GM12878 (cell line): ENCODE measurements at regions not wholly inside any gene's neighbourhood (a gene's known extent, or its start where the extent isn't known, plus 50 kb on each side); places are given as distances from the start of the nearest gene placed in this dataset.
"Not testable (repeated sequence)": the region's sequence is repeated elsewhere in the genome, so short reads cannot be mapped to it uniquely, and the experiment has no call there.

Experiments
- ATAC-seq: fragments of 200-7000 bp; cut with Tn5 transposase; 3 replicates; pipeline ENCODE4 v1.9.1; 2020; ENCODE audit warnings: mild to moderate bottlenecking, moderate library complexity
- BruUV-seq: library from RNA; stranded (reverse); fragments of 400-500 nt; replicated peaks from 2 replicates; lab custom pipeline; 2021; lab: Mats Ljungman, UMichigan
- CTCF ChIA-PET: fragments of 300-600 bp; sonication (Branson Sonifier 250); formaldehyde crosslinking; extraction: SDS; loops from one replicate; lab custom pipeline; 2021; ENCODE audit warnings: inconsistent platforms; lab: Yijun Ruan, JAX
- POLR2A ChIA-PET: fragments of 350-600 bp; formaldehyde crosslinking; extraction: SDS; loops from one replicate; lab custom pipeline; 2021; ENCODE audit warnings: inconsistent platforms; lab: Charles Lee
- RAD21 ChIA-PET: fragments of 300-600 bp; sonication (Branson Sonifier 250); formaldehyde crosslinking; loops from one replicate; lab custom pipeline; 2023; ENCODE audit warnings: antibody characterized with exemption; ENCODE audit not compliant: unreplicated experiment; lab: Charles Lee
- SMC1A ChIA-PET: fragments of 300-600 bp; sonication (Branson Sonifier 250); formaldehyde crosslinking; loops from one replicate; lab custom pipeline; 2023; ENCODE audit not compliant: unreplicated experiment, uncharacterized antibody; lab: Charles Lee
- DNase-seq: peaks from one replicate; pipeline ENCODE4 v3.0.0-alpha.2; 2011; ENCODE audit warnings: low read depth, low spot score
- FAIRE-seq: peaks from 3 replicates; lab custom pipeline; 2011; peaks lifted over from hg19 to GRCh38; lab: Jason Lieb, UNC
- H2AFZ ChIP-seq: 2 replicates; pipeline ENCODE4 v1.6.0; 2011; ENCODE audit warnings: low read depth, low read length, control low read depth; ENCODE audit not compliant: control insufficient read depth
- H3K27ac ChIP-seq: 2 replicates; pipeline ENCODE4 v1.5.1; 2011; ENCODE audit warnings: control low read depth; ENCODE audit not compliant: control insufficient read depth, insufficient read depth
- H3K27me3 ChIP-seq, 2 experiments: replicated peaks in 1 of 2; 2 replicates each; pipeline versions ENCODE4 v1.6.0 to v1.6.1; 2011; ENCODE audit warnings: low read length in 1 of 2; ENCODE audit not compliant: control insufficient read depth in 2 of 2, insufficient read depth in 2 of 2
- H3K36me3 ChIP-seq, 2 experiments: 2 replicates each; pipeline ENCODE4 v1.5.1; 2011; ENCODE audit warnings: low read length in 1 of 2; ENCODE audit not compliant: control insufficient read depth in 2 of 2, insufficient read depth in 2 of 2
- H3K4me1 ChIP-seq: 2 replicates; pipeline ENCODE4 v1.6.1; 2011; ENCODE audit warnings: mild to moderate bottlenecking, low read length, moderate library complexity, mixed read lengths; ENCODE audit not compliant: control insufficient read depth, insufficient read depth
- H3K4me2 ChIP-seq: 2 replicates; pipeline ENCODE4 v1.6.0; 2011; ENCODE audit warnings: control low read depth; ENCODE audit not compliant: control insufficient read depth, insufficient read depth
- H3K4me3 ChIP-seq: fragments of 200-600 bp; sonication (generic); 2 replicates; pipeline ENCODE4 v1.5.1; 2016
- H3K79me2 ChIP-seq: 2 replicates; pipeline ENCODE4 v1.6.0; 2011; ENCODE audit warnings: low read length; ENCODE audit not compliant: control insufficient read depth, insufficient read depth
- H3K9ac ChIP-seq: 2 replicates; pipeline ENCODE4 v1.8.0; 2011; ENCODE audit warnings: low read length, control low read depth, mixed read lengths; ENCODE audit not compliant: control insufficient read depth, insufficient read depth
- H3K9me3 ChIP-seq: replicated peaks from 3 replicates; pipeline ENCODE4 v1.5.1; 2011; ENCODE audit warnings: mild to moderate bottlenecking, low read length; ENCODE audit not compliant: control insufficient read depth, insufficient read depth
- H4K20me1 ChIP-seq: 2 replicates; pipeline ENCODE4 v1.6.0; 2011; ENCODE audit not compliant: control insufficient read depth, insufficient read depth
- HDAC6 ChIP-seq: fragments of 200-600 bp; sonication (generic); IDR thresholded peaks from one replicate; pipeline ENCODE4 v1.8.0; 2017; ENCODE audit warnings: antibody characterized with exemption; ENCODE audit not compliant: unreplicated experiment
- KAT2A ChIP-seq: conservative IDR thresholded peaks from 2 replicates; pipeline ENCODE4 v1.6.1; 2011; ENCODE audit warnings: low read depth, low read length; ENCODE audit not compliant: control insufficient read depth
- NR2C1 ChIP-seq: fragments of 450-650 bp; IDR thresholded peaks from 2 replicates; pipeline ENCODE4 v1.6.1; 2017; ENCODE audit warnings: antibody characterized with exemption, mild to moderate bottlenecking, moderate library complexity
- TBL1XR1 ChIP-seq: IDR thresholded peaks from 2 replicates; pipeline ENCODE4 v1.6.1; 2012; ENCODE audit warnings: low read depth, low read length, improper control_type of control experiment
- WGBS: methylation state at CpG from one replicate; pipeline ENCODE4 v1.1.6; 2016; ENCODE audit warnings: low lambda C conversion rate; ENCODE audit not compliant: insufficient replicate concordance, insufficient coverage; ENCODE audit errors: missing lambda C conversion rate; 5-methylcytosine and 5-hydroxymethylcytosine counted together
- in situ Hi-C: fragments of 300-500 bp; cut with MboI; formaldehyde crosslinking; loops from 9 replicates; pipeline ENCODE4 v1.14.3; 2018; ENCODE audit warnings: mixed read lengths
- intact Hi-C: fragments of 100-400 bp; cut with micrococcal nuclease; formaldehyde crosslinking; loops from one replicate; pipeline ENCODE4 v1.14.2; 2022; ENCODE audit not compliant: unreplicated experiment
- TF ChIP-seq, protein P1 (sequence below): fragments of 450-650 bp; IDR thresholded peaks from 2 replicates; pipeline ENCODE4 v1.6.1; 2017; ENCODE audit warnings: low read depth, mild to moderate bottlenecking, moderate library complexity

DNA sequence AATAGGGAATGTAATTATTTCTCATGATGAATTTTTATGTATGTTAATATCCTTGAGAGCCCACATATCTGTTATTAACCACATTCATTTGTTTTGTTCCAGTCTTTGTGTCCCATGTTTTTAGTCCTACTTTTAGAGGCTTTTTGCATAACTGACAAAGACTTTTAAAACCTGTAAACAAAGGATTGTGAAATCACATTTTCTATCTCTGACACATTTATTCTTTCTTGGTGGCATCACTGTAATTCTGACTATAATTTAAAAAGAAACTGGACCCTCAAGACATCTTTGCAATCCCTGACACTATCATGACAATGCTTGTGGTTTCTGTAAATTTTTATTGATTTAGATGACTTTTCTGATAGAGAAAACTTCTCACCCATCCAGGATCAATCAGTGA lies 313.1 kb downstream of the SIPA1L2 start:
- no peak overlapping the region for H3K4me2 ChIP-seq
- no peaks in the 10 kb centered on the region for H4K20me1 ChIP-seq
- no peaks in the 10 kb centered on the region for H3K27me3 ChIP-seq
- no peak for DNase-seq
- ChIA-PET RAD21 (no interaction called here), SMC1A (no interaction called here), CTCF (no interaction called here), POLR2A (no interaction called here)
- no peak overlapping the region for H2AFZ ChIP-seq
- no peaks in the 10 kb centered on the region for H3K4me1 ChIP-seq
- H3K27ac ChIP-seq = no peak overlapping the region
- BruUV-seq = no TSS peak
- intact Hi-C loops (no loop called here), in situ Hi-C loops (no loop called here)
- H3K9me3 ChIP-seq = no peaks in the 10 kb centered on the region
- H3K4me3 ChIP-seq = no peak overlapping the region
- FAIRE-seq = no peak
- no peaks in the 10 kb centered on the region for H3K79me2 ChIP-seq
- no peaks in the 10 kb centered on the region for H3K36me3 ChIP-seq
- no peak overlapping the region for H3K9ac ChIP-seq
- TF ChIP-seq KAT2A (no peak), TBL1XR1 (no peak), HDAC6 (no peak), NR2C1 (no peak)
- TF ChIP-seq, protein P1, sequence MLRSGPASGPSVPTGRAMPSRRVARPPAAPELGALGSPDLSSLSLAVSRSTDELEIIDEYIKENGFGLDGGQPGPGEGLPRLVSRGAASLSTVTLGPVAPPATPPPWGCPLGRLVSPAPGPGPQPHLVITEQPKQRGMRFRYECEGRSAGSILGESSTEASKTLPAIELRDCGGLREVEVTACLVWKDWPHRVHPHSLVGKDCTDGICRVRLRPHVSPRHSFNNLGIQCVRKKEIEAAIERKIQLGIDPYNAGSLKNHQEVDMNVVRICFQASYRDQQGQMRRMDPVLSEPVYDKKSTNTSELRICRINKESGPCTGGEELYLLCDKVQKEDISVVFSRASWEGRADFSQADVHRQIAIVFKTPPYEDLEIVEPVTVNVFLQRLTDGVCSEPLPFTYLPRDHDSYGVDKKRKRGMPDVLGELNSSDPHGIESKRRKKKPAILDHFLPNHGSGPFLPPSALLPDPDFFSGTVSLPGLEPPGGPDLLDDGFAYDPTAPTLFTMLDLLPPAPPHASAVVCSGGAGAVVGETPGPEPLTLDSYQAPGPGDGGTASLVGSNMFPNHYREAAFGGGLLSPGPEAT = no peak
- ATAC-seq = no peak

DNA sequence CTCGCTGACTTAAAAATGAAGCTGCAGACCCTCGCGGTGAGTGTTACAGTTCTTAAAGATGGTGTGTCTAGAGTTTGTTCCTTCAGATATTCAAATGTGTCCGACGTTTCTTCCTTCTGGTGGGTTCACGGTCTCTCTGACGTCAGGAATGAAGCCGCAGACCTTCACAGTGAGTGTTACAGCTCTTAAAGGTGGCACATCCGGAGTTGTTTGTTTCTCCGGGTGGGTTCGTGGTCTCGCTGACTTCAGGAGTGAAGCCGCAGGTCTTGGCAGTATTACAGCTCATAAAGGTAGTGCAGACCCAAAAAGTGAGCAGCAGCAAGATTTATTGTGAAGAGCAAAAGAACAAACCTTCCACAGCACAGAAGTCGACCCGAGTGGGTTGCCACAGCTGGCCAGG lies 316.1 kb downstream of the SIPA1L2 start:
- H3K4me3 ChIP-seq, DNase-seq, H3K4me1 ChIP-seq, H3K9ac ChIP-seq, in situ Hi-C loops, H3K9me3 ChIP-seq, SMC1A ChIA-PET, H3K27ac ChIP-seq, H3K79me2 ChIP-seq, POLR2A ChIA-PET, H3K27me3 ChIP-seq, intact Hi-C loops, FAIRE-seq, H2AFZ ChIP-seq, H4K20me1 ChIP-seq, CTCF ChIA-PET, H3K4me2 ChIP-seq, BruUV-seq, ATAC-seq, RAD21 ChIA-PET, H3K36me3 ChIP-seq: not testable (repeated sequence)
- WGBS = 41% methylated on average over 15 of the region's 15 CpGs
